ENCODE measurements at regions not wholly inside any gene's neighbourhood (a gene's known extent, or its start where the extent isn't known, plus 50 kb on each side); places are given as distances from the start of the nearest gene placed in this dataset.

DNA sequence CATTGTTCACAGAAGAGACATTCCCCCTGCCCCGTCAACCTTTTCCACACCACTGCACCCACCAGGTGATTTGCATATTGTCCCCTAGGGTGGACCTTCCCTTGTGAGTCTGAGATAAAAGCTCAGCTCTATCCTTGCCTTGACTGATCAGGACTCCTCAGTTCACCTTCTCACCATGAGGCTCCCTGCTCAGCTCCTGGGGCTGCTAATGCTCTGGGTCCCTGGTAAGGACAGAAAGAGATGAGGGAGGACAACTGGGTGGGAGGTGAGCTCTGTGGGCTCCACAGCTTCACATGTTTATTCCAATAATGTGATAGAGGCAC is 1160.1 kb downstream of the RPIA start:
- TF ChIP-seq, protein P1, sequence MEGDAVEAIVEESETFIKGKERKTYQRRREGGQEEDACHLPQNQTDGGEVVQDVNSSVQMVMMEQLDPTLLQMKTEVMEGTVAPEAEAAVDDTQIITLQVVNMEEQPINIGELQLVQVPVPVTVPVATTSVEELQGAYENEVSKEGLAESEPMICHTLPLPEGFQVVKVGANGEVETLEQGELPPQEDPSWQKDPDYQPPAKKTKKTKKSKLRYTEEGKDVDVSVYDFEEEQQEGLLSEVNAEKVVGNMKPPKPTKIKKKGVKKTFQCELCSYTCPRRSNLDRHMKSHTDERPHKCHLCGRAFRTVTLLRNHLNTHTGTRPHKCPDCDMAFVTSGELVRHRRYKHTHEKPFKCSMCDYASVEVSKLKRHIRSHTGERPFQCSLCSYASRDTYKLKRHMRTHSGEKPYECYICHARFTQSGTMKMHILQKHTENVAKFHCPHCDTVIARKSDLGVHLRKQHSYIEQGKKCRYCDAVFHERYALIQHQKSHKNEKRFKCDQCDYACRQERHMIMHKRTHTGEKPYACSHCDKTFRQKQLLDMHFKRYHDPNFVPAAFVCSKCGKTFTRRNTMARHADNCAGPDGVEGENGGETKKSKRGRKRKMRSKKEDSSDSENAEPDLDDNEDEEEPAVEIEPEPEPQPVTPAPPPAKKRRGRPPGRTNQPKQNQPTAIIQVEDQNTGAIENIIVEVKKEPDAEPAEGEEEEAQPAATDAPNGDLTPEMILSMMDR (IDR thresholded peaks at IDR 0.05), result no peak
- no peak for TF ChIP-seq EZH2 (IDR thresholded peaks at IDR 0.05)
- TF ChIP-seq EZH2phosphoT487 (IDR thresholded peaks at IDR 0.05), result no peak
